ENCODE measurements at regions not wholly inside any gene's neighbourhood (a gene's known extent, or its start where the extent isn't known, plus 50 kb on each side); places are given as distances from the start of the nearest gene placed in this dataset.

GRCh38 chr12:90027889-90028634 is 319.4 kb upstream of the ATP2B1 start:
- WGBS, 2 donors, result 87 to 90% methylated on average over 5 of the region's 5 CpGs
- no peak overlapping the region for H3K4me3 ChIP-seq (replicated peaks in 1 of 3)
- DNase-seq, result no peak
- H3K27ac ChIP-seq, result no peak overlapping the region
- no peaks in the 10 kb centered on the region for H3K4me1 ChIP-seq
- no peak for TF ChIP-seq POLR2A (IDR thresholded peaks at IDR 0.05)
- TF ChIP-seq, protein P1, sequence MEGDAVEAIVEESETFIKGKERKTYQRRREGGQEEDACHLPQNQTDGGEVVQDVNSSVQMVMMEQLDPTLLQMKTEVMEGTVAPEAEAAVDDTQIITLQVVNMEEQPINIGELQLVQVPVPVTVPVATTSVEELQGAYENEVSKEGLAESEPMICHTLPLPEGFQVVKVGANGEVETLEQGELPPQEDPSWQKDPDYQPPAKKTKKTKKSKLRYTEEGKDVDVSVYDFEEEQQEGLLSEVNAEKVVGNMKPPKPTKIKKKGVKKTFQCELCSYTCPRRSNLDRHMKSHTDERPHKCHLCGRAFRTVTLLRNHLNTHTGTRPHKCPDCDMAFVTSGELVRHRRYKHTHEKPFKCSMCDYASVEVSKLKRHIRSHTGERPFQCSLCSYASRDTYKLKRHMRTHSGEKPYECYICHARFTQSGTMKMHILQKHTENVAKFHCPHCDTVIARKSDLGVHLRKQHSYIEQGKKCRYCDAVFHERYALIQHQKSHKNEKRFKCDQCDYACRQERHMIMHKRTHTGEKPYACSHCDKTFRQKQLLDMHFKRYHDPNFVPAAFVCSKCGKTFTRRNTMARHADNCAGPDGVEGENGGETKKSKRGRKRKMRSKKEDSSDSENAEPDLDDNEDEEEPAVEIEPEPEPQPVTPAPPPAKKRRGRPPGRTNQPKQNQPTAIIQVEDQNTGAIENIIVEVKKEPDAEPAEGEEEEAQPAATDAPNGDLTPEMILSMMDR (IDR thresholded peaks at IDR 0.05), result no peak
- H3K36me3 ChIP-seq, result no peaks in the 10 kb centered on the region
- no peaks in the 10 kb centered on the region for H3K27me3 ChIP-seq
- intact Hi-C loops (cut with DNase I), result no loop called here
- no peaks in the 10 kb centered on the region for H3K9me3 ChIP-seq

GRCh38 chr12:90027041-90027440 is 318.4 kb upstream of the ATP2B1 start:
- intact Hi-C loops (cut with DNase I), result no loop called here
- Histone ChIP-seq H3K27me3 (no peaks in the 10 kb centered on the region), H3K4me1 (no peaks in the 10 kb centered on the region), H3K27ac (no peak overlapping the region), H3K9me3 (no peaks in the 10 kb centered on the region), H3K36me3 (no peaks in the 10 kb centered on the region), H3K4me3 (replicated peaks in 1 of 3) (no peak overlapping the region)
- TF ChIP-seq POLR2A (IDR thresholded peaks at IDR 0.05), result no peak
- TF ChIP-seq, protein P1 (IDR thresholded peaks at IDR 0.05), result no peak
- DNase-seq, result no peak

- H3K27me3 ChIP-seq, result no peaks in the 10 kb centered on the region
Observed at GRCh38 chr12:90026516-90026915, 317.9 kb upstream of the ATP2B1 start.

GRCh38 chr12:90024262-90024661 is 315.6 kb upstream of the ATP2B1 start:
- Histone ChIP-seq H3K4me1 (no peaks in the 10 kb centered on the region), H3K27me3 (no peaks in the 10 kb centered on the region), H3K36me3 (no peaks in the 10 kb centered on the region), H3K9me3 (no peaks in the 10 kb centered on the region), H3K27ac (no peak overlapping the region), H3K4me3 (replicated peaks in 1 of 3) (no peak overlapping the region)
- no peak for DNase-seq
- TF ChIP-seq, protein P1 (IDR thresholded peaks at IDR 0.05), result no peak
- TF ChIP-seq POLR2A (IDR thresholded peaks at IDR 0.05), result no peak
- 75 to 81% methylated on average over 6 of the region's 6 CpGs for WGBS, 2 donors
- intact Hi-C loops (cut with DNase I), result no loop called here

More at GRCh38 chr12:90026516-90026915, 317.9 kb upstream of the ATP2B1 start:
- Histone ChIP-seq H3K4me3 (replicated peaks in 1 of 3) (no peak overlapping the region), H3K36me3 (no peaks in the 10 kb centered on the region), H3K27ac (no peak overlapping the region), H3K9me3 (no peaks in the 10 kb centered on the region), H3K4me1 (no peaks in the 10 kb centered on the region)
- TF ChIP-seq, protein P1 (IDR thresholded peaks at IDR 0.05), result no peak
- no peak for TF ChIP-seq POLR2A (IDR thresholded peaks at IDR 0.05)
- no peak for DNase-seq
- WGBS, 2 donors, result 87 to 91% methylated on average over 9 of the region's 9 CpGs
- intact Hi-C loops (cut with DNase I), result no loop called here

- 89 to 100% methylated on average over 1 of the region's 1 CpG for WGBS, 2 donors
- no peaks in the 10 kb centered on the region for H3K9me3 ChIP-seq
- no peaks in the 10 kb centered on the region for H3K36me3 ChIP-seq
- H3K4me3 ChIP-seq (replicated peaks in 1 of 3), result no peak overlapping the region
- no peaks in the 10 kb centered on the region for H3K4me1 ChIP-seq
- TF ChIP-seq POLR2A (IDR thresholded peaks at IDR 0.05), result no peak
- TF ChIP-seq, protein P1 (IDR thresholded peaks at IDR 0.05), result no peak
- intact Hi-C loops (cut with DNase I), result no loop called here
- no peak for DNase-seq
- no peak overlapping the region for H3K27ac ChIP-seq
- H3K27me3 ChIP-seq, result no peaks in the 10 kb centered on the region
Observed at GRCh38 chr12:90023207-90023900, 314.7 kb upstream of the ATP2B1 start.

All from thyroid gland (tissue), 4 donors.